T-helper 22 cell (primary cell): ENCODE measurements at regions not wholly inside any gene's neighbourhood (a gene's known extent, or its start where the extent isn't known, plus 50 kb on each side); places are given as distances from the start of the nearest gene placed in this dataset.
"Not testable (repeated sequence)": the region's sequence is repeated elsewhere in the genome, so short reads cannot be mapped to it uniquely, and the experiment has no call there.

Source experiments
- DNase-seq: peaks from one replicate; pipeline ENCODE4 v3.0.0-alpha.2; 2020; ENCODE audit warnings: low read depth

DNA sequence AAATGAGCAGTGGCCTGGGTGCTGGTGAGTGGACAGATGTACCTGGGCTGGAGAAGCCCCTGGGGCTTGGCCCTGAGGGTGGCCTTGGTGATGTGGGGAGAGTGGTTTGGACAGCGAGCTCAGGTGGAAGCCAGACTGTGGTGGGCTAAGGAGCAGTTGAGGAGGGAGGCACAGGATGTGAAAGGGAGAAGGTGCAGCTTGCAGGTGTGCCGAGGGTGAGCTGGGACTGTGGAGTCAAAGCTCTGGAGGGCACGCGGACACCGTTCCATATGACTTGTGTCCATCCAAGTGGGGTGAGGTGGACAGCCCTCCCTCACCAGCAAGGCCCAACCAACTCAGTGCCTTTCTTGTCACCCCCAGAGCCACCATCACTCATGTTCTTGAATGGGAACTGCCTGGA, 170.8 kb upstream of the ZNF267 start:
- no peak for DNase-seq

DNA sequence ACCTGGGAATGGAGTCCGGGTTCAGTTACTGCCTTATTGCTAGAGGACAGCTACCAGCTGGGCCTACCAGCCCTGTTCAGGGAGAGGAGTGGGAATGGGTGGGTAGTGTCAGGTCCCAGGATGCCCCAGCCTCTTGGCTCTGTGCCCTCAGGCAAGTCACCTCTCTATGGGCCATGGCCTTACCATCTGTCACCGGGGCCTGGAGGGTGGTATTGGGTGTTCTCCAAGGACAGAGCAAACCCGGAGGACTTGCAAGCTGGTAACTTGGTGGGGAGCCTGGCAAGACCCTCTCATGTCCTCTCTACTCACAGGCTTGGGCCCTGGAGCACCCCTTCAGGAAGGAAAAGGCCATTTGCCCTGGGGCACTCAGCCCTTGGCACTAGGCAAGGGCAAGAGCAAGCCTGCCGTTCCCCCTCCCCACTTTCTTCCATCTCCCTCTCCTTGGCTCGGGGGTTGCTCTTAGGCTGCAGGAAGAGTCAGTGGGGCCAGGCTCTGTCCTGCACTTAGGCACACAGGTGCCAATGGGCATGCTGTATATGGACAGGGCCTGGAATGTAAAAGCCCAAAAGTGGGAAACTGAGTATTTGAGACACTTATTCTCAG, 170.0 kb upstream of the ZNF267 start:
- DNase-seq, result no peak

DNA sequence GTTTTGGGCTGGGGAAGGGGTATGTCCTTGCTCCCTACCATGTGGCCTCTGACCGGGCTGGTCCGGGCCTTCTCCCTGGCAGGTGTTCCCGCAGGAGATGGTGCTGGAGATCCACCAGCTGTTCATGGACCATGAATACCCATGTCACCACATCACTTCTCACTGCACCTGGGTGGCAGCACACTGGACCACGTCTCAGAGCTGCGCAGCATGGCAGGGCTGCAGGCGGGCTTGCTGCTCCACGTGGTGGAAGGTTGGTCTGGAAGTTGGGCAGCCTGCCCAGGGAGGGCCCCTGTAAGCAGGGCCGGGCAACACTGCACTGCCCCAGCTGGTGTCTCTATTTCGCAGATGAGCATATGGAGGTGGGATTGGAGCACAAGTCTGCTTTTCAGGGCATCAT, 169.5 kb upstream of the ZNF267 start:
- DNase-seq, result no peak

DNA sequence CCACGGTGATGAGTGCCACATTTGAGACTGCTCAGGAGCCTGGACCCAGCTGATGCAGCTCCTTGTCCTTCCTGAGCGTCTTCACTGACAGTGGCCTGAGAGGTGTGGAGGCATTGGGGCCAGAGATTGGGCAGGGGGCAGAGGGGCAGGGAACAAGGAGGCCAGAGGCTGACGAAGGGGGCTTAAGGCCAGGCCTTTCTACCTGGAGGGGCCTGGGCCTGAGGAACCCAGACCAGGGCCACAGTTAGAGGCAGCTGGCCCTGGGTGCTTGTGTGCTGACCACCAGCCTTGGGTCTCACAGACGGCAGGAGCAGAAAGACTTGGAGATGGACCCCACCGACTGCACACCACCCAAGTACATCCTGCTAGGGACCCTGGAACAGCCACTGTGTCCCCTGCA, 168.2 kb upstream of the ZNF267 start:
- no peak for DNase-seq

GRCh38 chr16:31706318-31706717, 167.3 kb upstream of the ZNF267 start:
- DNase-seq, result no peak

GRCh38 chr16:31706925-31707324, 166.7 kb upstream of the ZNF267 start:
- no peak for DNase-seq

- no peak for DNase-seq
Measured at GRCh38 chr16:31707743-31708335, 165.8 kb upstream of the ZNF267 start.

DNA sequence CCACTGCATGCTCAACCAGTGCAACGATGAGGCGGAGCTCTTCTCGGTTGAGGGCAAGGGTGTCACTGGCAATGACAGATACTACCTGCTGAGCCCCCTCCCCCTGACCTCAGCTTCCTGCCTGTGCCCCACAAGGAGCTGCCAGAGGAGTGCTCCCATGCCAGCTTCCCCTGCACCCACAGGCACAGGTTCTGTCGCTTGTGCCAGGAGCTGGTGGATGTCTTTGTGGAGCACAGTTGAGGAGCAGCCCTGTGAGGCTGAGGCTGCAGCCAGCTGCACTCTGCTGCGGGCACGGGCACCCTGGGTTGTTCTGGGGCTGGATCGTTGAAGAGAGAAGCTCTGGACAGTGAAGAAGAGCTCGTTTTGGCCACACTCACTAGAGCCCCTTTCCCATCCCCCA, 165.3 kb upstream of the ZNF267 start:
- DNase-seq, result no peak

GRCh38 chr16:31709181-31709580, 164.4 kb upstream of the ZNF267 start:
- no peak for DNase-seq

GRCh38 chr16:31710134-31710533, 163.5 kb upstream of the ZNF267 start:
- no peak for DNase-seq

- DNase-seq, result no peak
Measured at GRCh38 chr16:31710880-31711279, 162.7 kb upstream of the ZNF267 start.

DNA sequence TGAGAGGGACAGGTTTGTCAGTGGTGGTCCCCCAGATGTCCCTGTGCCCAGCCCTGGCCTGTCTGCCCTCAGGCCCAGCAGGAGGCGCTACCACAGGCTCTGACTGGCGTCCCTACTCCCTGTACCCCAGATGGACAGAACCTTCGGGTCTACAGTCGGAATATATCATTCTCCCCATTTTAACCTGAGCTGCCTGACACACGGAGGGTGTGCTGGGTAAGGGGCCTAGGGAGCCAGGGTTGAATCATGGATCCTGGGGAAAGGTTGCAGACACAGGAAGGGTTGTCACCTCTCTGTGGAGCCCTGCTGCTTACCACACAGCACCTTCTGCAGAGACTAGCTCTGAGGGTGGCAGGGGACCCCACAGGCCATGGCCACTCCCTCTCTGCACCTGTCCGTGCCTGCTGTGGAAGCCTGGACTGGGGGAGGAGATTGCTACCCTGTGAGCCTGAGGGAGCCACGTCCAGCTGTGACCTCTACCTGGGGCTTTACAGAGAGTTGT, 162.2 kb upstream of the ZNF267 start:
- DNase-seq, result no peak

GRCh38 chr16:31712064-31712540, 161.5 kb upstream of the ZNF267 start:
- no peak for DNase-seq

DNA sequence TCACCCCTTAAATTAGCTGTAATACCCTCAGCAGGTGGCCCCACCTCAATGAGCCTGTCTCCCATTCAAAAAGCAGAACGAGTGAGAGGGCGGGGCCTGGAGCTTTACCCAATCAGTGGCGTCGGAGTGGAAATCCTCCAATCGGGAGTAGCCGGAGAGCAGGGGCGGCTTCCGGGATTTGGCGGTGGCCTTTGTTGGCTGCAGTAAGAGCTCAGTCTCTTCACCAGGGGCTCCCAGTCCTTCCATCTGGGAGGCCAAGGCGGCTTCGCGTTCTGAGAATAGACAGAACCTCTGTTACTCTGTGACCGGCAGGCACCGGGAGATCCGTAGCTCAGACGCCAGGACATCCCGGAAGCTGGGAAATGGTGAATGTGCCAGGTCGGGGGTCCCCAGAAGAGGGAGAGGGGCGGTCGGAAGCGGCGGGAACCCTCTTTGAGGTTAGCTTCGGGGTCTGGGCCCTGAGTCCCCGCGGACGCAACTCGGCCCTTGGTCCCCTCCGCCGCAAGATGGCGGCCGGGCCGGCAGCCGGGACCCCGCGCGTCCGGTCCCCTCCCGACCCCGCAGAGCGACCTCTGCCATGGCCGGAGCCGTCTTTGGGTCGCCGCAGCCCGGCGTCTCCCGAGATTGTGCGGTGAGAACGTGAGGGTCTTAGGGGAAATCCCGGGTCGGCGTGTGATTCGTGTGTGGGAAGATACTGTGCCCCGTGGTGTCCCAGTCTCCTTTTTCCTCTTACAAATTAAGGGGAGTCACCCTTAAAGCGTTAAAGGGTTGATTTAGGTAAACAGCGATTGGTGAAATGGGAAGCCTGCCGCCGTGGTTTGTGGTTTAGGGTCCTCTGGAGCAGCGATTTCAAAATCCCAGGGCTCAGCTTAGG, 160.3 kb upstream of the ZNF267 start:
- peak; percentile 80 for DNase-seq

- no peak for DNase-seq
Measured at GRCh38 chr16:31713945-31714902, 159.4 kb upstream of the ZNF267 start.

DNA sequence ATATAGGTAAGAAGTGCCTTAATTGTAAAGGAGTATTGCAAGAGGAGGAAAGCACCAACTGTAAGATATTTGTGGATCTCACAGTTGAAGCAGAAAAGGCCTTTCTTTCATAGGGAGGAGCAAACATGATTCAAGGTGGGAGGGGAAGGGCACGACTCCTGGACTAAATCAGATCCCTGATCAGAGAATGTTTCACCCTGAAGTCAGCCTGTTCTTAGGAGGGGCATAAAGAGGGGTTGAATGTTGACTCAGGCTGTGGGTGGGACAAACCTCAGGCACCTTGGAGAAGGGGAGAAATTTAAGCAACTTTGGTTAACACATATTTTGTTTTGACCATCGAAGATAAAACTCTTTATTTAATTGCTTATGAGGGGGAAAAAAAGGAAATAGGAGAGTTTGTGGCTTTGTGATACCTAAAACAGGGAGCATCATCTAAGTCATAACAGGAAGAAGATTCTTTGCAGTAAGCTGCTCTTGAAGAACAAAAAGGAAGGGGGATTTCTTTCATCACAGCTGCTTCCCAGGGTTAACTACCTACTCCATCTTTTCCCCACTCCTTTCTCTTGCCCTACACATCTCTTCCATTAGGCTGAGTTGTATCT, 158.6 kb upstream of the ZNF267 start:
- DNase-seq, result no peak

DNA sequence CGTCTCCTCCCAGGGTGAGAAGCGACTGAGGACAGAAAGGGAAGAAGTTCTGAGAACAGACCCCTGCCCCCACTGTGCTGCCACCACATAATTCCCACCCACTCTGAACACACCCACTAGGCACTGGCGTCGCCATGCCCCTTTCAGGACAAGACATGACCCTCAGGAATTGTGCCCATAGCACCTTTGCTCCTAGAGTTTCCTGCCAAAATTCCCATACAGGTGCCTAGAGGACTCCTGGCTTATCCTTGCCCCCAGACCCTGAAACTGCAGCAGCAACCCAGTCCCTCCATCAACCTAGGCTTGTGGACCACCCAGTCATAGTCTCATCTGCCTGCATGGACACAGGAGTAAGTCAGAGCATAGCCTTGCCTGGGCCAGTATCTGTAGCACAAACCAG, 157.7 kb upstream of the ZNF267 start:
- no peak for DNase-seq

GRCh38 chr16:31718998-31719397, 154.6 kb upstream of the ZNF267 start:
- no peak for DNase-seq

DNA sequence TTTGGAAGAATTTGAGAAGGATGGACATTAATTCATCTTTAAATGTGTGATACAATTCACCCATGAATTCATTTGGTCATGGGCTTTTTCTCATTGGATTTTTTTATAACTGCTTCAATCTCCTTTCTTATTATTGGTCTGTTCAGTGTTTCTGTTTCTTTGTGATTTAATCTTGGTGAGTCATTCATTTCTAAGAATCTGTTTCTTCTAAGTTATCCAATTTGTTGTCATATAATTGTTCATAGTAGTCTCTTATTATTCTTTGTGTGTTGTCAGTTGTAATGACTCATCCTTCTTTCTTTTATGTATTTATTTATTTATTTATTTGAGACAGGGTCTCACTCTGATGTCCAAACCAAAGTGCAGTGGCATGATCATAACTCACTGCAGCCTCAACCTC, 146.1 kb upstream of the ZNF267 start:
- DNase-seq, result no peak

DNA sequence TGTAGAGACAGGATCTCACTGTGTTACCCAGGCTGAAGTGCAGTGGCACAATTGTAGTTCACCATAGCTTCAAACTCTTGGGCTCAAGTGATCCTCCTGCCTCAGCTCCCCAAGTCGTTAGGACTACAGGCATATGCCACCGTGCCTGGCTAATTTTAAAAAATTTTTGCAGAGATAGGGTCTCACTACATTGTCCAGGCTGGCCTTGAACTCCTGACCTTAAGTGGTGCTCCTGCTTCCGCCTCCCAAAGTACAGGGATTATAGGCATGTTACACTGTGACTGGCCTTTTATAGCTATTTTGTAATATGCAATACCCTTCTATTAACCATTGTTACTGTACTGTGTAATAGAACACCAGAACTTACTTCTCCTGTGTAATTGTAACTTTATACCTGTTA, 139.3 kb upstream of the ZNF267 start:
- no peak for DNase-seq

GRCh38 chr16:31745098-31745497, 128.5 kb upstream of the ZNF267 start:
- not testable (repeated sequence) for DNase-seq
